ENCODE measurements at regions not wholly inside any gene's neighbourhood (a gene's known extent, or its start where the extent isn't known, plus 50 kb on each side); places are given as distances from the start of the nearest gene placed in this dataset.

DNA sequence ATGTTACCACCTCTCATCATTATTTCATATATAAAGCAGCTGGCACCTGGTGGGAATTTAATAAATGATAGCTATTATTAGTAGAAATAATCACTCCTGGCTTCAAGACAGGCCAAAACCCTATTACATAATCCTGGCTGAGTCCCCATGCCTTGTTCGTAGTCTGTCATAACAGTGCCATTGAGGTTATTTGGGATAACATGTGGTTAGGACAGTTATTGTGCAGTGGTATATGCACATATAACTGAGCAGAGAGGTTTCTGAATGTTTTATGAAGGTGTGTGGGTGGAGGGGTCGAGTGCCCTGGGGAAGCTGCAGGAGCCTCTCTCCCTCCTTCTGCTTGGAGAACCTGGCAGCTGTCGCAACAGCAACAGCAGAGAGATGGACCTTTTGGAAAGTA is 162.4 kb upstream of the NABP1 start:
- TF ChIP-seq, protein P1, sequence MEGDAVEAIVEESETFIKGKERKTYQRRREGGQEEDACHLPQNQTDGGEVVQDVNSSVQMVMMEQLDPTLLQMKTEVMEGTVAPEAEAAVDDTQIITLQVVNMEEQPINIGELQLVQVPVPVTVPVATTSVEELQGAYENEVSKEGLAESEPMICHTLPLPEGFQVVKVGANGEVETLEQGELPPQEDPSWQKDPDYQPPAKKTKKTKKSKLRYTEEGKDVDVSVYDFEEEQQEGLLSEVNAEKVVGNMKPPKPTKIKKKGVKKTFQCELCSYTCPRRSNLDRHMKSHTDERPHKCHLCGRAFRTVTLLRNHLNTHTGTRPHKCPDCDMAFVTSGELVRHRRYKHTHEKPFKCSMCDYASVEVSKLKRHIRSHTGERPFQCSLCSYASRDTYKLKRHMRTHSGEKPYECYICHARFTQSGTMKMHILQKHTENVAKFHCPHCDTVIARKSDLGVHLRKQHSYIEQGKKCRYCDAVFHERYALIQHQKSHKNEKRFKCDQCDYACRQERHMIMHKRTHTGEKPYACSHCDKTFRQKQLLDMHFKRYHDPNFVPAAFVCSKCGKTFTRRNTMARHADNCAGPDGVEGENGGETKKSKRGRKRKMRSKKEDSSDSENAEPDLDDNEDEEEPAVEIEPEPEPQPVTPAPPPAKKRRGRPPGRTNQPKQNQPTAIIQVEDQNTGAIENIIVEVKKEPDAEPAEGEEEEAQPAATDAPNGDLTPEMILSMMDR (IDR thresholded peaks at IDR 0.05): no peak
- no peak for TF ChIP-seq ZFX (IDR thresholded peaks at IDR 0.05; ENCODE audit: borderline replicate concordance)
